ENCODE measurements at regions not wholly inside any gene's neighbourhood (a gene's known extent, or its start where the extent isn't known, plus 50 kb on each side); places are given as distances from the start of the nearest gene placed in this dataset.

- TF ChIP-seq ZBTB33 (IDR thresholded peaks at IDR 0.05) (no peak), TCF12 (IDR thresholded peaks at IDR 0.05; ENCODE audit: low read depth, low read length) (no peak), KLF5 (IDR thresholded peaks at IDR 0.05; ENCODE audit: partially characterized antibody) (no peak)
Measured at GRCh38 chr3:25151903-25152295, 276.2 kb upstream of the RARB start (continued).

DNA sequence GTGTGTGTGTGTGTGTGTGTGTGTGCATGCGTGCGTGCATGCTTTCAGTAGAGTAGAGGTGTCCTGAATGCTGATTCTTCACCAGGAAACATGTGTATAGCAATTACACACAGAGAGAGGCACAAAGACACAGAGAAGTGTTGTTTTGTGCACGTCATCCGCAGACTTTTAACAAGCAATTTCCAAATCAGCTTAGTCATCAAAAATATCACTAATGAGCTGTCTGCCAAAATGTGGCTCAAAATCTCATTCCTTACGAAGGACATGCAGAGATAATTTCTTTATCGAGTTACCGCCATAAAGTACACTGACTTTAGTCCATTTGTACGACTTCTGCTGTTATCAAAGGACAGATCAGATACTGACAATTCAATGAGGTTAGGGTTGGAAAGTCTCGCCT is 274.9 kb upstream of the RARB start:
- RAD21 ChIA-PET (ENCODE audit: unreplicated experiment) = no interaction called here
- POLR2A ChIA-PET = no interaction called here
- no TSS peak for BruUV-seq (replicated peaks)
- CTCF ChIA-PET = no interaction called here
- SMC1A ChIA-PET (ENCODE audit: uncharacterized antibody, unreplicated experiment) = no interaction called here
- in situ Hi-C loops (cut with MboI) (no loop called here), intact Hi-C loops (cut with micrococcal nuclease; ENCODE audit: unreplicated experiment) (no loop called here)
- FAIRE-seq = no peak
- no peak overlapping the region for H3K9ac ChIP-seq (ENCODE audit: control insufficient read depth, insufficient read depth, low read length)
- no peak overlapping the region for H3K4me2 ChIP-seq (ENCODE audit: control insufficient read depth, insufficient read depth)
- H3K79me2 ChIP-seq (ENCODE audit: control insufficient read depth, insufficient read depth, low read length) = no peaks in the 10 kb centered on the region
- TF ChIP-seq IKZF1 (conservative IDR thresholded peaks at IDR 0.05) (no peak), ZNF687 (IDR thresholded peaks at IDR 0.05) (no peak), BMI1 (IDR thresholded peaks at IDR 0.05; ENCODE audit: borderline replicate concordance) (no peak), SIN3A (IDR thresholded peaks at IDR 0.05; ENCODE audit: low read depth, low read length) (no peak)
- H3K27me3 ChIP-seq (replicated peaks in 1 of 2; ENCODE audit: control insufficient read depth in 2 of 2, insufficient read depth in 2 of 2, low read length in 1 of 2) = no peaks in the 10 kb centered on the region
- no peak overlapping the region for H3K4me3 ChIP-seq
- DNase-seq (ENCODE audit: low read depth, low spot score) = no peak
- 33% methylated on average over 9 of the region's 9 CpGs for WGBS (ENCODE audit: insufficient coverage, insufficient replicate concordance, low lambda C conversion rate, missing lambda C conversion rate)
- no peaks in the 10 kb centered on the region for H4K20me1 ChIP-seq (ENCODE audit: control insufficient read depth, insufficient read depth)
- no peaks in the 10 kb centered on the region for H3K36me3 ChIP-seq (ENCODE audit: control insufficient read depth in 2 of 2, insufficient read depth in 2 of 2, low read length in 1 of 2)
- H3K4me1 ChIP-seq (ENCODE audit: control insufficient read depth, insufficient read depth, low read length) = no peaks in the 10 kb centered on the region
- no peaks in the 10 kb centered on the region for H3K9me3 ChIP-seq (replicated peaks; ENCODE audit: control insufficient read depth, insufficient read depth, low read length)
- H3K27ac ChIP-seq (ENCODE audit: control insufficient read depth, insufficient read depth) = no peak overlapping the region
- ATAC-seq = no peak
- no peak overlapping the region for H2AFZ ChIP-seq (ENCODE audit: control insufficient read depth, low read depth, low read length)

Data from GM12878 (cell line).